ENCODE measurements at regions not wholly inside any gene's neighbourhood (a gene's known extent, or its start where the extent isn't known, plus 50 kb on each side); places are given as distances from the start of the nearest gene placed in this dataset.
"Not testable (repeated sequence)": the region's sequence is repeated elsewhere in the genome, so short reads cannot be mapped to it uniquely, and the experiment has no call there.

DNA sequence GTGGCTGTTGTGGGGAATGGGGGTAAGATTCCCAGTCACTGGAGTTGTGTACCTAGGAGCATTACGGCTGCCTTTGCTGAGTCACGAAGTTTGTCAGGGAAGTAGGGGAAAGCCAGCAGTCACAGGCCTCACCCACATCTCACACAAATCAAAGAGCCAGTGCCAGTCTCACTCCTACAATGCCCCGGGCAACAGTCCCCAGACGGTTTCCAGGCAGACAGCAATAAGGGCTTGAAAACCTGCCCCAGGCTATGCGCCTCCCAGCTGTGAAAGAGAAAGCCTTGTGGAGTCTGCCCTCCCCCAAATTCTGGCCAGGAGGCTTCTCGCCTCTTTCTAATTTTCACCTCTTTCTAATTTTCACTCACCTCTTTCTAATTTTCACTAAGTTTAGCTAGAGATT is 142.3 kb upstream of the EDNRB start:
- DNase-seq, result no peak

DNA sequence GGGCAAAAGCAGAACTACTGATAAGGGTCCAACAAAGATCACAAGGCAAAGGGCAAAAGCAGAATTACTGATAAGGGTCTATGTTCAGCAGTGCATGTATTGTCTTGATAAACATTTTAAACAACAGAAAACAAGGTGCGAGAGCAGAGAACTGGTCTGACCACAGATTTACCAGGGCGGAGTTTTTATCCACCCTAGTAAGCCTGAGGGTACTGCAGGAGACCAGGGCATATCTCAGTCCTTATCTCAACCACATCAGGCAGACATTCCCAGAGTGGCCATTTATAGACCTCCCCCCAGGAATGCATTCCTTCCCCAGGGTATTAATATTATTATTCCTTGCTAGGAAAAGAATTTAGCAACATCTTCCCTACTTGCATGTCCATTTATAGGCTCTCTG is 138.2 kb upstream of the EDNRB start:
- not testable (repeated sequence) for DNase-seq

DNA sequence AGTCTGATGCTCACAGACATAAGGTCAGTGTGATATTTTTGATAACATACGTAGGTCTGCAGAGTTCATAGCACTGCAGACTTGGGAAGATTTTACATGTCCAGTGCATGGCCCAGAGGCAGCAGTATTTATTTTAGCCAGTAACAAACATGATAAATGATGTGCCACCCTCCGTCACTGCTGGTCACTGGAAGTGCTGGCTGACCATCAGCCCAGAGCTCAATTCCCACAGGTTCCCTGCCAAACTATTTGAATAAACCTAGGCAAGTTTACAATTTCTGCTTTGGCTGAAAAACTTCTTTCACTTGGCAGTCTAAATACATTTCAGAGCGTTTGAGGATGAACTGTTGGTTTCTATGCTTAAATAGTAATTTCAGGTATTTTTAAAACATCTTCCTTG is 135.5 kb upstream of the EDNRB start:
- DNase-seq, result no peak

DNA sequence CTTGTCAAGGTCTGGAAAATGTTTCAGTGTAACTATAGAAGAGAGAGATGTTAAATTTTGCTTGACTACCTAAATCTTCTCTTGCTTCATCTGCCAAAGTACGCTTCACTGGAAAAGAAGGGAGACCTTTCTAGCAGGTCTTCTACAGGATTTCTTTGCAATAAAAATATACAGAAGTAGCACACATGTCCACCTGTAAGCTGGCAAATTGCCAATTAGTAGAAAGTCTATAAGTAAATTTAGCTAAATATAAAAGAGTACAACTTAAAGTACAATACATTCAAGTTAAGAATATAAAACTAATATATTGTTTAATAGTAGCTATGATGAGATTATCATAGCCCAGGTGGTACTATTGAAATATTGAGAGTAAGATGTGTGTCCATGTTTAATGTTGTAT is 128.5 kb upstream of the EDNRB start:
- no peak for DNase-seq

DNA sequence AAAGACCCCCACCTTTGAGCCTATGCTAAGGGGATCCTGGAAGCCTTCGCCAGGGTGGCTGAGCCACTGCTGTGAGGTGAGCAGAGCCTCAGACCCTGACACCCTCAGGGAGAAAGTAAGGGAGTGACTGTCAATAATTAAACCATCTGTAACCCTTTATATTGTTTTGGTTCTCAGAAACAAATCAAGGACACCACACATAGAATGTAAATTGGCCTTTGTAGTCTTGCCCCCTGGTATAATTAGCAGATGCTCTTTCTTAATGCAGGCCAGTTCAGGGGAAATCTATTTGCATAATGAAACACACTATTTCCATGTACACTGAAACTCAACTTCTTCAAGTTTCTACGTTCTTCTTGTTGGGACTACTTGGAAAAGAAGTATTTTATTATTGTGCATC is 127.7 kb upstream of the EDNRB start:
- DNase-seq, result no peak

DNA sequence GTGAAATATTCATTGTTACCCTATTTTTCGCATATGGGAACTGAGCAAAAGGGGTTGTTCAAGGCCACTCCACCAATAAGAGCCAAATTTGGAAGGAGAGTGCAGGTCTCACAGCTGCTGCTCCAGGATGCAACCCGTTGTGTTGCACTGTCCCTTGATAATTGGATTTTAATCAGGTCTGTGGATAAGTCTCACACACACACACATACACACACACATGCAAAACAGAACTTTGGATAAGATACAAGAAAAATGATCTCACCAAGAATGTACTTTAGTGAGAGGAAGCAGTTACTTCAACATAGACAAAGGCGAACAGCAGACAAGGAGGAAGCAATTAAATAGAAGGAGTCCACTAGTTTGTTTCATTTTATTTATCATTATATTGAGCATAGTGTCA is 127.3 kb upstream of the EDNRB start:
- no peak for DNase-seq

GRCh38 chr13:78041366-78041765 is 122.7 kb upstream of the EDNRB start:
- not testable (repeated sequence) for DNase-seq

- no peak for DNase-seq
Measured at GRCh38 chr13:78040205-78040830, 121.7 kb upstream of the EDNRB start.

GRCh38 chr13:78036841-78037240 is 118.2 kb upstream of the EDNRB start:
- no peak for DNase-seq

GRCh38 chr13:78035500-78035899 is 116.9 kb upstream of the EDNRB start:
- no peak for DNase-seq

GRCh38 chr13:78033509-78033908 is 114.9 kb upstream of the EDNRB start:
- no peak for DNase-seq

- DNase-seq, result no peak
Measured at GRCh38 chr13:78032132-78032531, 113.5 kb upstream of the EDNRB start.

GRCh38 chr13:78030341-78030896 is 111.8 kb upstream of the EDNRB start:
- no peak for DNase-seq

DNA sequence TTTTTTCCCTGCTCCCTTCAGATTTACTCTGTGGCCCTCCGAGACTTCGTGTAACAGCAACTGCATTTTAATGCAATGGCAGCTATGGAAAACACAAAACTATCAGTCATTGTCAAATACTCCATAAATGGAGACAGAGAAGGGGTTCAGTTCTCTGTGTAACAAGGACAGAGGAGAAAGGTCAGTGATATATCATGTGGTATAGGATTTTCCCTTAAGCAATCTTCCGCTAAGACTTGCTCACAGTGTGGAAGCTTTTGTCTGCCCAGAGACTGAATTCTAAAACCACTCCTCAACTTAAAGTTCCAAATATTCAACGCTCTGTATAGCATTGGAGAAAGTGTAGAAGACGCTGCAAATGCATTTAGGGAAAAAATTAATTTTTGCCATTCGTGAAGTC is 111.3 kb upstream of the EDNRB start:
- no peak for DNase-seq

DNA sequence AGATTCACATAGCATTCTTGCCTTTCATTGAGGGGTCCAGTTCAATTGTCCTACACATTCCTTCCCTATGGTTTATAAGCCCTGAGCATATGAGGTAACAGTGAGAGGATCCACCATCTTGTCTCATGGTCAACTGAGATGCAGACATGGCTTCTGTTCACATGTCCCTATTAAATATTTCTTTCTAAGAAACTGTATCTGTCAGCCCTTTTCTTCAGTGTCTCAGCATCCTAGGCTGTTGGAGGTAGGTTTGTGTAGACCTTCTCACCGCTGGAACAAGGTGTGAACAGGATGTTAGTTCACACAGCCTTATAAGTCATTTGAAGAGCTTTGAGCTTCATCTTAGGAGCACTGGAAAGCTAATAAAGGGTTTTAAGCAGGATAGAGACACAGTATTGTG is 110.3 kb upstream of the EDNRB start:
- DNase-seq, result no peak

DNA sequence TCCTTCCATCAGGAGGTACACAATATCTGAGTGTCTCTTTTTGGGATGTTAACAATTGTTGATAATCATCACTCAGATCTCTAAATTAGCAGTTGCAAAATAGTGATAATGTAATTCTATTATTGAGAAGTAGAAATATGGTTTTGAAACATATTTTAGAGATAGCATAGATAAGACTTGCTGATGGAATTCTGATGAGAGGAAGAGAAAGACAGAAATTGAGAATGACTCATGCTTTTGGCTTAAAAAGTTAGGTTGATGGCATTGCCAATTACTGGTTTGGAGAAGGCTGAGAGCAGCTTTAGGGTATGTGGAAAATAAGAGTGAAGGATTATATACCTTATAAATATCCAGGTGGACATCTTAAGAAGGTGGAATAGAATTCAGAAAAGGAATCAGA is 106.4 kb upstream of the EDNRB start:
- DNase-seq, result no peak

- DNase-seq, result peak; percentile 95
Measured at GRCh38 chr13:78022164-78022877, 103.7 kb upstream of the EDNRB start.

GRCh38 chr13:78020861-78021260 is 102.2 kb upstream of the EDNRB start:
- DNase-seq, result no peak

DNA sequence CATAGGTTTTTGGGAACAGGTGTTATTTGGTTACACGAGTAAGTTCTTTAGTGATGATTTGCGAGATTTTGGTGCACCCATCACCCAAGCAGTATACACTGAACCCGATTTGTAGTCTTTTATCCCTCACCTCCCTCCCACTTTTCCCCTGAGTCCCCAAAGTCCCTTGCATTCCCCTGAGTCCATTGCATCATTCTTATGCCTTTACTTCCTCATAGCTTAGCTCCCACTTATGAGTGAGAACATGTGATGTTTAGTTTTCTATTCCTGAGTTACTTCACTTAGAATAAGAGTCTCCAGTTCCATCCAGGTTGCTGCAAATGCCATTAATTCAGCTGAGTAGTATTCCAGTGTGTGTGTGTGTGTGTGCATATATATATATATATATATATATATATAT is 97.2 kb upstream of the EDNRB start:
- DNase-seq, result peak; percentile 65

GRCh38 chr13:78012046-78012445 is 93.4 kb upstream of the EDNRB start:
- DNase-seq, result no peak

- DNase-seq, result no peak
Measured at GRCh38 chr13:78004821-78005220, 86.2 kb upstream of the EDNRB start.

GRCh38 chr13:77999746-78000145 is 81.1 kb upstream of the EDNRB start:
- DNase-seq, result no peak

- DNase-seq, result no peak
Measured at GRCh38 chr13:77994166-77994565, 75.5 kb upstream of the EDNRB start.

- no peak for DNase-seq
Measured at GRCh38 chr13:77991003-77991402, 72.4 kb upstream of the EDNRB start.

DNA sequence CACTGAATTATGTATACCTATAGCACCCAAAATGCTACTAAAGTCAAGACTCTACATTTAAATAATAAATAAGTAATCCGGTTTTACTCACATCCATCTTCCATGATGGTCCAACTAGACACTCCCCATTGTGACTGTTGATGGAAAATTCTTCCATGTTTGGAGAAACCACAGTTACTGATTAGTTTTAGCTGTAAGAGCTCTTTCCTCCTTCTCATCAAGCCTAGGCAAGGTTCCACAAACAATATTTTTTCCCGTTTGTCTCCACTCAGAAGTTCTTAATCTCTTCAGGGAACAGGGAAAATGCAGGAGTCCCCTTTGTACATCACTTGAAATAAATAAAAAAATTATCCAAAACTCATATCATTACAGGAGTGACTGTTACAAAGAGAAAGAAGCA is 70.7 kb upstream of the EDNRB start:
- no peak for DNase-seq
